IMR-90 (cell line): ENCODE measurements at regions not wholly inside any gene's neighbourhood (a gene's known extent, or its start where the extent isn't known, plus 50 kb on each side); places are given as distances from the start of the nearest gene placed in this dataset.

Experiments
- ATAC-seq: fragments of 200-7000 bp; cut with Tn5 transposase; 2 replicates; pipeline ENCODE4 v1.9.1; 2020; ENCODE audit warnings: low read depth, mild to moderate bottlenecking, moderate library complexity
- BruUV-seq: library from RNA; stranded (reverse); fragments of 400-500 nt; replicated peaks from 2 replicates; lab custom pipeline; 2021; lab: Mats Ljungman, UMichigan
- CTCF ChIA-PET: fragments of 300-600 bp; formaldehyde crosslinking; extraction: SDS; loops from one replicate; lab custom pipeline; 2021; ENCODE audit warnings: antibody characterized with exemption; lab: Yijun Ruan, JAX
- POLR2A ChIA-PET: fragments of 300-600 bp; sonication (Branson Sonifier 250); formaldehyde crosslinking; loops from one replicate; lab custom pipeline; 2022; ENCODE audit warnings: antibody characterized with exemption; ENCODE audit not compliant: unreplicated experiment; lab: Charles Lee
- DNase-seq: peaks from one replicate; pipeline ENCODE4 v3.0.0; 2013
- H2AFZ ChIP-seq: replicated peaks from 2 replicates; pipeline ENCODE3; 2013; ENCODE audit warnings: low read length, mild to moderate bottlenecking; ENCODE audit not compliant: poor library complexity
- H2AK5ac ChIP-seq: 2 replicates; pipeline ENCODE4 v1.6.1; 2013; ENCODE audit warnings: low read depth, low read length, inconsistent platforms
- H2AK9ac ChIP-seq: replicated peaks from 2 replicates; pipeline ENCODE3; 2013; ENCODE audit warnings: mild to moderate bottlenecking, low read depth, low read length, moderate library complexity; ENCODE audit not compliant: poor library complexity
- H2BK120ac ChIP-seq: 2 replicates; pipeline ENCODE4 v1.6.1; 2013; ENCODE audit warnings: low read depth, low read length, inconsistent platforms
- H2BK15ac ChIP-seq: 3 replicates; pipeline ENCODE4 v1.6.1; 2013; ENCODE audit warnings: low read depth, low read length, inconsistent platforms
- H2BK20ac ChIP-seq: 2 replicates; pipeline ENCODE4 v1.6.1; 2013; ENCODE audit warnings: low read depth, mild to moderate bottlenecking, inconsistent platforms, low read length, moderate library complexity
- H2BK5ac ChIP-seq: 2 replicates; pipeline ENCODE4 v1.6.1; 2013; ENCODE audit warnings: mild to moderate bottlenecking, low read depth, low read length, inconsistent platforms; ENCODE audit not compliant: poor library complexity, severe bottlenecking
- H3K14ac ChIP-seq: replicated peaks from 2 replicates; pipeline ENCODE4 v1.6.1; 2013; ENCODE audit warnings: low read depth, low read length, inconsistent platforms
- H3K18ac ChIP-seq: 2 replicates; pipeline ENCODE4 v1.6.1; 2013; ENCODE audit warnings: low read depth, low read length, control low read depth
- H3K23ac ChIP-seq: 2 replicates; pipeline ENCODE4 v1.6.1; 2013; ENCODE audit warnings: low read depth, low read length, inconsistent platforms
- H3K27ac ChIP-seq: 2 replicates; pipeline ENCODE4 v1.5.1; 2013; ENCODE audit warnings: mild to moderate bottlenecking, control low read depth, low read length; ENCODE audit not compliant: insufficient read depth
- H3K27me3 ChIP-seq: 2 replicates; pipeline ENCODE4 v1.6.1; 2013; ENCODE audit warnings: low read length; ENCODE audit not compliant: control insufficient read depth, insufficient read depth
- H3K36me3 ChIP-seq: 2 replicates; pipeline ENCODE4 v1.6.1; 2013; ENCODE audit warnings: low read length, mixed read lengths; ENCODE audit not compliant: control insufficient read depth, insufficient read depth
- H3K4ac ChIP-seq: 2 replicates; pipeline ENCODE4 v1.6.1; 2013; ENCODE audit warnings: low read depth, low read length, inconsistent platforms
- H3K4me1 ChIP-seq: 2 replicates; pipeline ENCODE4 v1.6.1; 2013; ENCODE audit warnings: low read length, mixed read lengths; ENCODE audit not compliant: control insufficient read depth, insufficient read depth
- H3K4me2 ChIP-seq: 2 replicates; pipeline ENCODE4 v1.6.1; 2013; ENCODE audit warnings: low read depth, mild to moderate bottlenecking, control low read depth, low read length, moderate library complexity
- H3K4me3 ChIP-seq: 2 replicates; pipeline ENCODE4 v1.5.1; 2013; ENCODE audit warnings: low read depth, mild to moderate bottlenecking, control low read depth, low read length, moderate library complexity; ENCODE audit not compliant: insufficient read depth
- H3K56ac ChIP-seq: 2 replicates; pipeline ENCODE4 v1.6.1; 2013; ENCODE audit warnings: low read length, inconsistent platforms; ENCODE audit not compliant: insufficient read depth; ENCODE audit errors: extremely low read depth
- H3K79me1 ChIP-seq, 2 experiments: 2 replicates each; pipeline ENCODE4 v1.6.1; 2013; ENCODE audit warnings: low read length in 2 of 2, inconsistent platforms in 1 of 2, low read depth in 1 of 2
- H3K9ac ChIP-seq: 2 replicates; pipeline ENCODE4 v1.6.1; 2013; ENCODE audit warnings: low read depth, low read length, control low read depth
- H3K9me1 ChIP-seq: 2 replicates; pipeline ENCODE4 v1.6.1; 2013; ENCODE audit warnings: low read length, inconsistent platforms; ENCODE audit not compliant: insufficient read depth
- H3K9me3 ChIP-seq: 2 replicates; pipeline ENCODE4 v1.6.1; 2013; ENCODE audit warnings: low read length; ENCODE audit not compliant: control insufficient read depth, insufficient read depth
- H4K20me1 ChIP-seq: 2 replicates; pipeline ENCODE4 v1.6.1; 2013; ENCODE audit warnings: low read length, inconsistent platforms; ENCODE audit not compliant: insufficient read depth
- H4K5ac ChIP-seq: 2 replicates; pipeline ENCODE4 v1.6.1; 2013; ENCODE audit warnings: mild to moderate bottlenecking, low read depth, low read length, control low read depth
- H4K8ac ChIP-seq, 2 experiments: 2 replicates each; pipeline ENCODE4 v1.6.1; 2013; ENCODE audit warnings: low read depth in 2 of 2, low read length in 2 of 2, control low read depth in 1 of 2, inconsistent platforms in 1 of 2
- H4K91ac ChIP-seq: 2 replicates; pipeline ENCODE4 v1.6.1; 2013; ENCODE audit warnings: low read depth, low read length, inconsistent platforms; ENCODE audit not compliant: insufficient read depth
- BHLHE40 ChIP-seq: fragments of 150-350 bp; IDR thresholded peaks from 2 replicates; pipeline ENCODE4 v1.6.1; 2016; ENCODE audit warnings: mild to moderate bottlenecking, low read depth, low read length
- CEBPB ChIP-seq: IDR thresholded peaks from 2 replicates; pipeline ENCODE4 v1.6.1; 2012; ENCODE audit warnings: low read depth, low read length, improper control_type of control experiment
- CHD1 ChIP-seq: IDR thresholded peaks from 2 replicates; pipeline ENCODE4 v1.6.1; 2012; ENCODE audit warnings: low read depth, low read length, improper control_type of control experiment
- MAFK ChIP-seq: IDR thresholded peaks from 2 replicates; pipeline ENCODE4 v1.6.1; 2012; ENCODE audit warnings: low read depth, low read length, improper control_type of control experiment
- MAZ ChIP-seq: IDR thresholded peaks from 2 replicates; pipeline ENCODE4 v1.6.1; 2012; ENCODE audit warnings: low read depth, mild to moderate bottlenecking, low read length, improper control_type of control experiment, moderate library complexity, borderline replicate concordance
- NFE2L2 ChIP-seq: fragments of 150-350 bp; IDR thresholded peaks from 2 replicates; pipeline ENCODE4 v1.6.1; 2016; ENCODE audit warnings: low read depth, mild to moderate bottlenecking, low read length
- RAD21 ChIP-seq: IDR thresholded peaks from 2 replicates; pipeline ENCODE4 v1.6.1; 2012; ENCODE audit warnings: low read length, improper control_type of control experiment
- SMC3 ChIP-seq: fragments of 150-350 bp; IDR thresholded peaks from 2 replicates; pipeline ENCODE4 v1.6.1; 2016; ENCODE audit warnings: low read depth, mild to moderate bottlenecking, antibody characterized with exemption, low read length, moderate library complexity
- WGBS, 2 experiments: methylation state at CpG; one replicate each; pipeline versions ENCODE4 v1.1.5 to v1.1.7; 2013; ENCODE audit warnings: missing lambda C conversion rate in 2 of 2; ENCODE audit not compliant: insufficient read length in 1 of 2; ENCODE audit errors: extremely low coverage in 2 of 2; 5-methylcytosine and 5-hydroxymethylcytosine counted together
- dilution Hi-C: fragments of 300-500 bp; cut with HindIII; formaldehyde crosslinking; loops from one replicate; pipeline ENCODE4 v1.14.3; 2018; ENCODE audit warnings: low sequenced_read_pairs; ENCODE audit not compliant: unreplicated experiment
- in situ Hi-C: fragments of 300-500 bp; cut with MboI; formaldehyde crosslinking; loops from 3 replicates; pipeline ENCODE4 v1.14.3; 2019; ENCODE audit warnings: low sequenced_read_pairs, inconsistent platforms, mixed read lengths
- intact Hi-C: fragments of 100-400 bp; cut with micrococcal nuclease; formaldehyde crosslinking; loops from 2 replicates; pipeline ENCODE4 v1.10.0; 2022
- TF ChIP-seq, protein P1 (sequence below): fragments of 150-350 bp; IDR thresholded peaks from 2 replicates; pipeline ENCODE4 v1.6.1; 2016; ENCODE audit warnings: low read depth, mild to moderate bottlenecking, low read length, moderate library complexity, borderline replicate concordance
- TF ChIP-seq, protein P2 (sequence below): fragments of 150-350 bp; IDR thresholded peaks from 2 replicates; pipeline ENCODE4 v1.6.1; 2017; ENCODE audit warnings: mild to moderate bottlenecking, antibody characterized with exemption, low read length, low read depth

DNA sequence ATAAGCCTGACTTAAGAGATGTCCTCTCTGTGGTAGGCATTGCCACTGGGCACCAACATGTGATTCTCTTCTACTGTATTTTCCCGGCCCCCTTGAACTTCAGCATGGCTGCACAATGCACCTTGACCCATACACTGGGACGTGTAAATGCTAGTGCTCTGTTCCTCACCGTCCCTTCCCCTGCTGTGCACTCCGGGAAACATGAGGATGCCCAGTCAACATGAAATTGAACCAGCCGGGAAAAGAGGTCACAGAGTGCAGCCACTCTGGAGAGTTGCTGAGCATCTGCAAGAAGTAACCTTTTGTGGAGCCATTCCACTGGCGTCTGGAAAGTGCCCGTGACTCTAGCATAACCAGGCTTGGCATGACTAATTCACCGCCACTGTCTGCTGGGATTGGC is 646.7 kb downstream of the NPHP4 start:
- Histone ChIP-seq H3K4me3 (no peak overlapping the region), H4K8ac (no peak overlapping the region), H3K9ac (no peak overlapping the region), H2BK5ac (no peak overlapping the region), H2AK9ac (no peak overlapping the region), H4K5ac (no peak overlapping the region), H2AK5ac (no peak overlapping the region), H3K4me1 (no peaks in the 10 kb centered on the region), H3K18ac (no peak overlapping the region), H3K4me2 (no peak overlapping the region), H4K91ac (no peak overlapping the region), H2AFZ (no peak overlapping the region), H3K36me3 (no peaks in the 10 kb centered on the region), H3K56ac (no peak overlapping the region), H3K27me3 (no peaks in the 10 kb centered on the region), H2BK15ac (no peak overlapping the region), H3K9me1 (no peaks in the 10 kb centered on the region), H3K27ac (no peak overlapping the region), H3K79me1 (no peaks in the 10 kb centered on the region), H4K20me1 (no peaks in the 10 kb centered on the region), H3K4ac (no peak overlapping the region), H2BK20ac (no peak overlapping the region), H2BK120ac (no peak overlapping the region), H3K9me3 (peaks cover 54% of the 10 kb centered on the region), H3K23ac (no peak overlapping the region), H3K14ac (no peak overlapping the region)
- ChIA-PET POLR2A (no interaction called here), CTCF (no interaction called here)
- DNase-seq (no peak), ATAC-seq (no peak)
- intact Hi-C loops (no loop called here), in situ Hi-C loops (no loop called here), dilution Hi-C loops (no loop called here)
- BruUV-seq = no TSS peak
- TF ChIP-seq MAFK (no peak), NFE2L2 (no peak), SMC3 (no peak), CHD1 (no peak), CEBPB (no peak), BHLHE40 (no peak), RAD21 (no peak), MAZ (no peak)
- TF ChIP-seq, protein P1, sequence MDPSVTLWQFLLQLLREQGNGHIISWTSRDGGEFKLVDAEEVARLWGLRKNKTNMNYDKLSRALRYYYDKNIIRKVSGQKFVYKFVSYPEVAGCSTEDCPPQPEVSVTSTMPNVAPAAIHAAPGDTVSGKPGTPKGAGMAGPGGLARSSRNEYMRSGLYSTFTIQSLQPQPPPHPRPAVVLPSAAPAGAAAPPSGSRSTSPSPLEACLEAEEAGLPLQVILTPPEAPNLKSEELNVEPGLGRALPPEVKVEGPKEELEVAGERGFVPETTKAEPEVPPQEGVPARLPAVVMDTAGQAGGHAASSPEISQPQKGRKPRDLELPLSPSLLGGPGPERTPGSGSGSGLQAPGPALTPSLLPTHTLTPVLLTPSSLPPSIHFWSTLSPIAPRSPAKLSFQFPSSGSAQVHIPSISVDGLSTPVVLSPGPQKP = no peak
- TF ChIP-seq, protein P2, sequence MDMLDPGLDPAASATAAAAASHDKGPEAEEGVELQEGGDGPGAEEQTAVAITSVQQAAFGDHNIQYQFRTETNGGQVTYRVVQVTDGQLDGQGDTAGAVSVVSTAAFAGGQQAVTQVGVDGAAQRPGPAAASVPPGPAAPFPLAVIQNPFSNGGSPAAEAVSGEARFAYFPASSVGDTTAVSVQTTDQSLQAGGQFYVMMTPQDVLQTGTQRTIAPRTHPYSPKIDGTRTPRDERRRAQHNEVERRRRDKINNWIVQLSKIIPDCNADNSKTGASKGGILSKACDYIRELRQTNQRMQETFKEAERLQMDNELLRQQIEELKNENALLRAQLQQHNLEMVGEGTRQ = no peak
- WGBS, 2 experiments = 49% methylated on average over 4 of the region's 8 CpGs; no CpG with 5 or more reads in 1 of the 2 experiments
